A673 (cell line): ENCODE measurements at regions not wholly inside any gene's neighbourhood (a gene's known extent, or its start where the extent isn't known, plus 50 kb on each side); places are given as distances from the start of the nearest gene placed in this dataset.

Experiments
- EZH2 ChIP-seq: fragments of 200-600 bp; sonication (generic); IDR thresholded peaks from 2 replicates; pipeline ENCODE4 v1.6.1; 2017; ENCODE audit warnings: borderline replicate concordance, low read depth, mild to moderate bottlenecking, mixed read lengths, antibody characterized with exemption, low read length; ENCODE audit not compliant: poor library complexity, severe bottlenecking
- TF ChIP-seq, protein P1 (sequence below): fragments of 300-800, 200-600 bp; sonication (generic); conservative IDR thresholded peaks from 2 replicates; pipeline ENCODE4 v1.5.1; 2017; ENCODE audit warnings: low read depth, mild to moderate bottlenecking, antibody characterized with exemption, low read length, moderate library complexity, mixed read lengths

DNA sequence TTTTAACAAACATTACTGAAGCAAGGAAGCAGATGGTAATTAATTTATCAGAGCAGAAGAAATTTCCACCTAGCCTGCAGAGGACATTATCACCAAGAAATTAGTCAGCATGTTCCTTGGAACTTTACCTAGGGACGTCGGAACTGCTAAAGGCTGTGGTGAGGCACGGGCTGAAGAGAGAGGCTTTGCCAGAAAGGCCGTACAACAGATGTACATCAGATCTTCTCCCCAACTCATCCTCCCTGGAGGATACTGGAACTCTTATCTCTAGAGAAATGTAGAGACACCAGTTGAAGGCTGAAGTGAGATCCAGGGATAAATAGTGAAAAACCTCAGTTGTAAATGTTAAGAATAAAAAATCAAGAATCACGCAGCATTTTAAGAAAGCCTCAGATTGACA, 257.1 kb downstream of the SAMD5 start:
- TF ChIP-seq, protein P1, sequence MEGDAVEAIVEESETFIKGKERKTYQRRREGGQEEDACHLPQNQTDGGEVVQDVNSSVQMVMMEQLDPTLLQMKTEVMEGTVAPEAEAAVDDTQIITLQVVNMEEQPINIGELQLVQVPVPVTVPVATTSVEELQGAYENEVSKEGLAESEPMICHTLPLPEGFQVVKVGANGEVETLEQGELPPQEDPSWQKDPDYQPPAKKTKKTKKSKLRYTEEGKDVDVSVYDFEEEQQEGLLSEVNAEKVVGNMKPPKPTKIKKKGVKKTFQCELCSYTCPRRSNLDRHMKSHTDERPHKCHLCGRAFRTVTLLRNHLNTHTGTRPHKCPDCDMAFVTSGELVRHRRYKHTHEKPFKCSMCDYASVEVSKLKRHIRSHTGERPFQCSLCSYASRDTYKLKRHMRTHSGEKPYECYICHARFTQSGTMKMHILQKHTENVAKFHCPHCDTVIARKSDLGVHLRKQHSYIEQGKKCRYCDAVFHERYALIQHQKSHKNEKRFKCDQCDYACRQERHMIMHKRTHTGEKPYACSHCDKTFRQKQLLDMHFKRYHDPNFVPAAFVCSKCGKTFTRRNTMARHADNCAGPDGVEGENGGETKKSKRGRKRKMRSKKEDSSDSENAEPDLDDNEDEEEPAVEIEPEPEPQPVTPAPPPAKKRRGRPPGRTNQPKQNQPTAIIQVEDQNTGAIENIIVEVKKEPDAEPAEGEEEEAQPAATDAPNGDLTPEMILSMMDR: no peak
- no peak for TF ChIP-seq EZH2
